ENCODE measurements at regions not wholly inside any gene's neighbourhood (a gene's known extent, or its start where the extent isn't known, plus 50 kb on each side); places are given as distances from the start of the nearest gene placed in this dataset.

- ChIA-PET CTCF (no interaction called here), POLR2A (no interaction called here)
- TF ChIP-seq CTCF (IDR thresholded peaks at IDR 0.05; ENCODE audit: insufficient read depth, low read length, missing control alignments), result no peak
- no peak overlapping the region for H3K4me3 ChIP-seq (ENCODE audit: low read depth, low read length)
- DNase-seq (ENCODE audit: low read depth, low spot score), result no peak
These were observed 97.3 kb upstream of the GCFC2 start for GRCh38 chr2:75807992-75808391.

GRCh38 chr2:75801234-75801982 is 90.7 kb upstream of the GCFC2 start:
- DNase-seq (ENCODE audit: low read depth, low spot score), result no peak
- H3K4me3 ChIP-seq (ENCODE audit: low read depth, low read length), result no peak overlapping the region
- POLR2A ChIA-PET, result no interaction called here
- CTCF ChIA-PET, result no interaction called here
- TF ChIP-seq CTCF (IDR thresholded peaks at IDR 0.05; ENCODE audit: insufficient read depth, low read length, missing control alignments), result no peak

GRCh38 chr2:75800456-75800855 is 89.7 kb upstream of the GCFC2 start:
- H3K4me3 ChIP-seq (ENCODE audit: low read depth, low read length), result no peak overlapping the region
- ChIA-PET POLR2A (no interaction called here), CTCF (no interaction called here)
- TF ChIP-seq CTCF (IDR thresholded peaks at IDR 0.05; ENCODE audit: insufficient read depth, low read length, missing control alignments), result no peak
- no peak for DNase-seq (ENCODE audit: low read depth, low spot score)

- no peak for TF ChIP-seq CTCF (IDR thresholded peaks at IDR 0.05; ENCODE audit: insufficient read depth, low read length, missing control alignments)
- CTCF ChIA-PET, result no interaction called here
- POLR2A ChIA-PET, result no interaction called here
- no peak overlapping the region for H3K4me3 ChIP-seq (ENCODE audit: low read depth, low read length)
- DNase-seq (ENCODE audit: low read depth, low spot score), result no peak
These were observed 89.1 kb upstream of the GCFC2 start for GRCh38 chr2:75799859-75800258.

- no peak for DNase-seq (ENCODE audit: low read depth, low spot score)
- CTCF ChIA-PET, result no interaction called here
- no peak overlapping the region for H3K4me3 ChIP-seq (ENCODE audit: low read depth, low read length)
- POLR2A ChIA-PET, result no interaction called here
- no peak for TF ChIP-seq CTCF (IDR thresholded peaks at IDR 0.05; ENCODE audit: insufficient read depth, low read length, missing control alignments)
These were observed 87.9 kb upstream of the GCFC2 start for GRCh38 chr2:75798569-75798968.

- ChIA-PET POLR2A (no interaction called here), CTCF (interaction anchor here (1.2 kb wide), 1 partner anchor 12 kb away, joined by 3 read pairs; no protein-coding TSS in a partner anchor)
- no peak overlapping the region for H3K4me3 ChIP-seq (ENCODE audit: low read depth, low read length)
These were observed 82.3 kb upstream of the GCFC2 start for GRCh38 chr2:75792996-75793395.

More at GRCh38 chr2:75792996-75793395, 82.3 kb upstream of the GCFC2 start:
- no peak for TF ChIP-seq CTCF (IDR thresholded peaks at IDR 0.05; ENCODE audit: insufficient read depth, low read length, missing control alignments)
- DNase-seq (ENCODE audit: low read depth, low spot score), result no peak
